Endothelial cell of umbilical vein (primary cell): ENCODE measurements at regions not wholly inside any gene's neighbourhood (a gene's known extent, or its start where the extent isn't known, plus 50 kb on each side); places are given as distances from the start of the nearest gene placed in this dataset.

Experiments
- BruUV-seq: library from RNA; stranded (reverse); fragments of 400-500 nt; replicated peaks from 2 replicates; lab custom pipeline; 2021; lab: Mats Ljungman, UMichigan
- CTCF ChIA-PET: fragments of 300-600, 350-600 bp; sonication (Branson Sonifier 250); formaldehyde crosslinking; loops from one replicate; lab custom pipeline; 2021; ENCODE audit warnings: antibody characterized with exemption, inconsistent platforms; lab: Charles Lee
- POLR2A ChIA-PET: fragments of 300-600, 350-600 bp; sonication (Branson Sonifier 250); formaldehyde crosslinking; loops from one replicate; lab custom pipeline; 2021; ENCODE audit warnings: antibody characterized with exemption, inconsistent platforms; lab: Charles Lee
- DNase-seq: peaks from one replicate; pipeline ENCODE4 v3.0.0-alpha.2; 2011; ENCODE audit warnings: low read depth, low spot score
- FAIRE-seq: peaks from 2 replicates; lab custom pipeline; 2011; peaks lifted over from hg19 to GRCh38; lab: Jason Lieb, UNC
- H2AFZ ChIP-seq: 2 replicates; pipeline ENCODE4 v1.6.0; 2012; ENCODE audit warnings: low read depth, low read length, control low read depth, inconsistent platforms
- H3K27ac ChIP-seq: 2 replicates; pipeline ENCODE4 v1.5.1; 2011; ENCODE audit warnings: low read depth, mild to moderate bottlenecking, control low read depth, low read length, moderate library complexity; ENCODE audit not compliant: insufficient read depth
- H3K27me3 ChIP-seq, 2 experiments: 2 replicates each; pipeline versions ENCODE4 v1.6.0 to v1.6.1; 2011; ENCODE audit warnings: low read length in 2 of 2, mixed read lengths in 1 of 2; ENCODE audit not compliant: control insufficient read depth in 2 of 2, insufficient read depth in 2 of 2
- H3K36me3 ChIP-seq, 2 experiments: 2 replicates in 1 of 2; 3 replicates in 1 of 2; pipeline ENCODE4 v1.5.1; 2011; ENCODE audit warnings: low read length in 2 of 2, mild to moderate bottlenecking in 1 of 2, moderate library complexity in 1 of 2; ENCODE audit not compliant: control insufficient read depth in 2 of 2, insufficient read depth in 2 of 2; ENCODE audit errors: extremely low read depth in 1 of 2
- H3K4me1 ChIP-seq: 3 replicates; pipeline ENCODE4 v1.5.1; 2011; ENCODE audit warnings: mild to moderate bottlenecking, low read length; ENCODE audit not compliant: control insufficient read depth, insufficient read depth; ENCODE audit errors: extremely low read depth
- H3K4me2 ChIP-seq: 2 replicates; pipeline ENCODE4 v1.6.1; 2011; ENCODE audit warnings: low read length, control low read depth, mixed read lengths; ENCODE audit not compliant: insufficient read depth
- H3K4me3 ChIP-seq, 3 experiments: fragments of 200-600 bp in 1 of 3; sonication (generic), shearing (Covaris generic) in 1 of 3; replicated peaks in 1 of 3; 2 replicates each; pipeline ENCODE4 v1.5.1; 2011 to 2016; ENCODE audit warnings: control low read depth in 3 of 3, low read length in 3 of 3, mild to moderate bottlenecking in 2 of 3, inconsistent platforms in 1 of 3, low read depth in 1 of 3, moderate library complexity in 1 of 3; ENCODE audit not compliant: insufficient read depth in 1 of 3
- H3K79me2 ChIP-seq: 2 replicates; pipeline ENCODE4 v1.6.0; 2012; ENCODE audit warnings: low read length, inconsistent platforms; ENCODE audit not compliant: control insufficient read depth, insufficient read depth
- H3K9ac ChIP-seq: replicated peaks from 2 replicates; pipeline ENCODE3; 2011; ENCODE audit warnings: low read length, control low read depth; ENCODE audit not compliant: insufficient read depth; ENCODE audit errors: extremely low read depth
- H3K9me1 ChIP-seq: replicated peaks from 3 replicates; pipeline ENCODE4 v1.6.0; 2011; ENCODE audit warnings: mild to moderate bottlenecking, low read length; ENCODE audit not compliant: control insufficient read depth, insufficient read depth; ENCODE audit errors: extremely low read depth
- H3K9me3 ChIP-seq: replicated peaks from 2 replicates; pipeline ENCODE4 v1.5.1; 2012; ENCODE audit warnings: low read length, inconsistent platforms; ENCODE audit not compliant: control insufficient read depth, insufficient read depth
- H4K20me1 ChIP-seq: replicated peaks from 2 replicates; pipeline ENCODE3; 2011; ENCODE audit warnings: mild to moderate bottlenecking, low read length; ENCODE audit not compliant: control insufficient read depth, insufficient read depth; ENCODE audit errors: extremely low read depth
- EZH2 ChIP-seq: IDR thresholded peaks from 2 replicates; pipeline ENCODE4 v1.6.1; 2012; ENCODE audit warnings: borderline replicate concordance, low read depth, mild to moderate bottlenecking, moderate library complexity, low read length, inconsistent platforms; ENCODE audit not compliant: severe bottlenecking
- FOS ChIP-seq: IDR thresholded peaks from 2 replicates; pipeline ENCODE4 v1.6.1; 2011; ENCODE audit warnings: mild to moderate bottlenecking, low read length, moderate library complexity, borderline replicate concordance; ENCODE audit not compliant: insufficient read depth
- GATA2 ChIP-seq: IDR thresholded peaks from 2 replicates; pipeline ENCODE4 v1.7.0; 2011; ENCODE audit warnings: low read depth, mild to moderate bottlenecking, moderate library complexity, mixed read lengths, low read length; ENCODE audit not compliant: insufficient read length, insufficient read depth
- MYC ChIP-seq: IDR thresholded peaks from one replicate; pipeline ENCODE4 v1.6.1; 2011; ENCODE audit warnings: mild to moderate bottlenecking, low read depth, low read length
- POLR2A ChIP-seq: IDR thresholded peaks from 2 replicates; pipeline ENCODE4 v1.6.1; 2012; ENCODE audit warnings: low read depth, mild to moderate bottlenecking, control low read depth, low read length
- POLR2AphosphoS5 ChIP-seq: IDR thresholded peaks from 2 replicates; pipeline ENCODE4 v1.6.1; 2012; ENCODE audit warnings: low read depth, mild to moderate bottlenecking, control low read depth, low read length, moderate library complexity; ENCODE audit not compliant: insufficient read depth
- dilution Hi-C: fragments of 300-500 bp; cut with MboI; formaldehyde crosslinking; loops from one replicate; pipeline ENCODE4 v1.15.0; 2019; ENCODE audit warnings: low sequenced_read_pairs; ENCODE audit not compliant: extremely low pct_ligation_motif_present
- intact Hi-C: fragments of 100-400 bp; cut with micrococcal nuclease; formaldehyde crosslinking; loops from one replicate; pipeline ENCODE4 v1.10.0; 2022
- TF ChIP-seq, protein P1 (sequence below), 2 donors: IDR thresholded peaks; 1 replicate in 1 of 2; 2 replicates in 1 of 2; pipeline ENCODE4 v1.5.1; 2011; ENCODE audit warnings: low read length in 2 of 2, mild to moderate bottlenecking in 2 of 2, moderate library complexity in 2 of 2, control low read depth in 1 of 2, inconsistent platforms in 1 of 2, low read depth in 1 of 2; ENCODE audit not compliant: insufficient read depth in 1 of 2; ENCODE audit errors: extremely low read depth in 1 of 2
- TF ChIP-seq, protein P2 (sequence below): IDR thresholded peaks from 2 replicates; pipeline ENCODE4 v1.6.1; 2011; ENCODE audit not compliant: insufficient read depth, insufficient read length

DNA sequence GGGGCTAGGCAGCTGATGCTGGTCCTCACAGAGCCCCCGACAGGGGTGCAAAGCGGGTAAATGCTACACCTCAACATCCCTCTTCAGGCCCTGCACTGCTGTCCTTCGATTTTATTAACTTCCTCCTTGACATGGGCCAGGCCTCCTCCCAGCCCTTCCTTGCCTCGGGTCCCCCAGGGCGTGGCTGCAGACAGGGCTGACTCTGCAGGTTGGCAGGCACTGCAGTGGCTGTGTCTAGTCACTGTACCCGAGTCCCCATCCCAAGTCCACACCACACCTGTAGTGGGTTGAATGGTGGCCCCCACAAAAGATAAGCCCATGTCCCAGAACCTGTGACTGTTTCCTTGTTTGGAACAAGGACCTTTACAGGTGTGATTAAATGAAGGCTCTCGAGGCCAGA is 140.2 kb downstream of the TWIST2 start:
- Histone ChIP-seq H3K27me3 (no peaks in the 10 kb centered on the region), H3K4me1 (no peaks in the 10 kb centered on the region), H3K27ac (no peak overlapping the region), H3K36me3 (no peaks in the 10 kb centered on the region), H4K20me1 (no peaks in the 10 kb centered on the region), H3K4me2 (no peak overlapping the region), H3K9me3 (no peaks in the 10 kb centered on the region), H3K4me3 (no peak overlapping the region), H2AFZ (no peak overlapping the region), H3K9me1 (no peaks in the 10 kb centered on the region), H3K9ac (no peak overlapping the region), H3K79me2 (no peaks in the 10 kb centered on the region)
- DNase-seq = no peak
- BruUV-seq = no TSS peak
- intact Hi-C loops (no loop called here), dilution Hi-C loops (no loop called here)
- POLR2A ChIA-PET = no interaction called here
- CTCF ChIA-PET = no interaction called here
- TF ChIP-seq GATA2 = no peak
- TF ChIP-seq, protein P1, sequence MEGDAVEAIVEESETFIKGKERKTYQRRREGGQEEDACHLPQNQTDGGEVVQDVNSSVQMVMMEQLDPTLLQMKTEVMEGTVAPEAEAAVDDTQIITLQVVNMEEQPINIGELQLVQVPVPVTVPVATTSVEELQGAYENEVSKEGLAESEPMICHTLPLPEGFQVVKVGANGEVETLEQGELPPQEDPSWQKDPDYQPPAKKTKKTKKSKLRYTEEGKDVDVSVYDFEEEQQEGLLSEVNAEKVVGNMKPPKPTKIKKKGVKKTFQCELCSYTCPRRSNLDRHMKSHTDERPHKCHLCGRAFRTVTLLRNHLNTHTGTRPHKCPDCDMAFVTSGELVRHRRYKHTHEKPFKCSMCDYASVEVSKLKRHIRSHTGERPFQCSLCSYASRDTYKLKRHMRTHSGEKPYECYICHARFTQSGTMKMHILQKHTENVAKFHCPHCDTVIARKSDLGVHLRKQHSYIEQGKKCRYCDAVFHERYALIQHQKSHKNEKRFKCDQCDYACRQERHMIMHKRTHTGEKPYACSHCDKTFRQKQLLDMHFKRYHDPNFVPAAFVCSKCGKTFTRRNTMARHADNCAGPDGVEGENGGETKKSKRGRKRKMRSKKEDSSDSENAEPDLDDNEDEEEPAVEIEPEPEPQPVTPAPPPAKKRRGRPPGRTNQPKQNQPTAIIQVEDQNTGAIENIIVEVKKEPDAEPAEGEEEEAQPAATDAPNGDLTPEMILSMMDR (IDR thresholded peaks at IDR 0.05; ENCODE audit: extremely low read depth in 1 of 2, insufficient read depth in 1 of 2, low read depth in 1 of 2, low read length in 2 of 2) = no peak
- TF ChIP-seq FOS = no peak
- TF ChIP-seq MYC = no peak
- no peak for TF ChIP-seq EZH2
- TF ChIP-seq POLR2AphosphoS5 = no peak
- TF ChIP-seq, protein P2, sequence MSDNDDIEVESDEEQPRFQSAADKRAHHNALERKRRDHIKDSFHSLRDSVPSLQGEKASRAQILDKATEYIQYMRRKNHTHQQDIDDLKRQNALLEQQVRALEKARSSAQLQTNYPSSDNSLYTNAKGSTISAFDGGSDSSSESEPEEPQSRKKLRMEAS = no peak
- no peak for TF ChIP-seq POLR2A
- FAIRE-seq = no peak
